ENCODE measurements at regions not wholly inside any gene's neighbourhood (a gene's known extent, or its start where the extent isn't known, plus 50 kb on each side); places are given as distances from the start of the nearest gene placed in this dataset.

GRCh38 chr6:111985202-111985731 lies 68.6 kb upstream of the CCN6 start:
- DNase-seq (ENCODE audit: low read depth, low spot score): peak; percentile 95

- DNase-seq (ENCODE audit: low read depth, low spot score): no peak
Measured at GRCh38 chr6:111986651-111987050, 67.3 kb upstream of the CCN6 start.

- DNase-seq (ENCODE audit: low read depth, low spot score): no peak
Measured at GRCh38 chr6:111987295-111987694, 66.6 kb upstream of the CCN6 start.

GRCh38 chr6:111988926-111989325 lies 65.0 kb upstream of the CCN6 start:
- DNase-seq (ENCODE audit: low read depth, low spot score): no peak

- no peak for DNase-seq (ENCODE audit: low read depth, low spot score)
Measured at GRCh38 chr6:111989743-111990142, 64.2 kb upstream of the CCN6 start.

GRCh38 chr6:111990214-111990613 lies 63.7 kb upstream of the CCN6 start:
- no peak for DNase-seq (ENCODE audit: low read depth, low spot score)

- no peak for DNase-seq (ENCODE audit: low read depth, low spot score)
Measured at GRCh38 chr6:111992851-111993250, 61.1 kb upstream of the CCN6 start.

GRCh38 chr6:111993342-111993741 lies 60.6 kb upstream of the CCN6 start:
- DNase-seq (ENCODE audit: low read depth, low spot score): no peak

- no peak for DNase-seq (ENCODE audit: low read depth, low spot score)
Measured at GRCh38 chr6:111994791-111995190, 59.1 kb upstream of the CCN6 start.

- no peak for DNase-seq (ENCODE audit: low read depth, low spot score)
Measured at GRCh38 chr6:111995404-111995803, 58.5 kb upstream of the CCN6 start.

- DNase-seq (ENCODE audit: low read depth, low spot score): no peak
Measured at GRCh38 chr6:111996144-111996865, 57.6 kb upstream of the CCN6 start.

- DNase-seq (ENCODE audit: low read depth, low spot score): peak; percentile 48
Measured at GRCh38 chr6:111997078-111997852, 56.6 kb upstream of the CCN6 start.

- no peak for DNase-seq (ENCODE audit: low read depth, low spot score)
Measured at GRCh38 chr6:111997853-111998208, 56.1 kb upstream of the CCN6 start.

- no peak for DNase-seq (ENCODE audit: low read depth, low spot score)
Measured at GRCh38 chr6:112002307-112002706, 51.6 kb upstream of the CCN6 start.

Data from iPS DF 19.7 (cell line).